ENCODE measurements at regions not wholly inside any gene's neighbourhood (a gene's known extent, or its start where the extent isn't known, plus 50 kb on each side); places are given as distances from the start of the nearest gene placed in this dataset.
"Not testable (repeated sequence)": the region's sequence is repeated elsewhere in the genome, so short reads cannot be mapped to it uniquely, and the experiment has no call there.

GRCh38 chr6:114648847-114649246 is 306.0 kb upstream of the HS3ST5 start:
- no peaks in the 10 kb centered on the region for H3K36me3 ChIP-seq (ENCODE audit: control insufficient read depth, insufficient read depth, low read length)
- H3K9me3 ChIP-seq (ENCODE audit: control insufficient read depth, low read length) = no peaks in the 10 kb centered on the region
- no peak overlapping the region for H3K4me3 ChIP-seq (ENCODE audit: extremely low read depth, insufficient read depth, low read length, poor library complexity, severe bottlenecking)
- H3K27ac ChIP-seq (ENCODE audit: low read depth, low read length, severe bottlenecking) = no peak overlapping the region
- WGBS, 2 experiments (ENCODE audit: insufficient coverage in 2 of 2) = 78% methylated on average over 1 of the region's 2 CpGs; no CpG with 5 or more reads in 1 of the 2 experiments
- peaks cover 17% of the 10 kb centered on the region for H3K4me1 ChIP-seq (ENCODE audit: control insufficient read depth, insufficient read depth, low read length, poor library complexity, severe bottlenecking)

- Histone ChIP-seq H3K4me1 (ENCODE audit: control insufficient read depth, insufficient read depth, low read length, poor library complexity, severe bottlenecking) (no peaks in the 10 kb centered on the region), H3K27ac (ENCODE audit: low read depth, low read length, severe bottlenecking) (no peak overlapping the region), H3K9me3 (ENCODE audit: control insufficient read depth, low read length) (peaks cover 4% of the 10 kb centered on the region), H3K4me3 (ENCODE audit: extremely low read depth, insufficient read depth, low read length, poor library complexity, severe bottlenecking) (no peak overlapping the region), H3K36me3 (ENCODE audit: control insufficient read depth, insufficient read depth, low read length) (no peaks in the 10 kb centered on the region)
- WGBS, 2 experiments (ENCODE audit: insufficient coverage in 2 of 2) = 51 to 57% methylated on average over 3 to 4 of the region's 4 CpGs
These were observed 295.5 kb upstream of the HS3ST5 start for GRCh38 chr6:114638341-114638740.

- Histone ChIP-seq H3K4me1 (ENCODE audit: control insufficient read depth, insufficient read depth, low read length, poor library complexity, severe bottlenecking) (no peaks in the 10 kb centered on the region), H3K9me3 (ENCODE audit: control insufficient read depth, low read length) (peaks cover 4% of the 10 kb centered on the region), H3K4me3 (ENCODE audit: extremely low read depth, insufficient read depth, low read length, poor library complexity, severe bottlenecking) (no peak overlapping the region), H3K27ac (ENCODE audit: low read depth, low read length, severe bottlenecking) (no peak overlapping the region), H3K36me3 (ENCODE audit: control insufficient read depth, insufficient read depth, low read length) (no peaks in the 10 kb centered on the region)
These were observed 291.2 kb upstream of the HS3ST5 start for GRCh38 chr6:114634016-114634415.

DNA sequence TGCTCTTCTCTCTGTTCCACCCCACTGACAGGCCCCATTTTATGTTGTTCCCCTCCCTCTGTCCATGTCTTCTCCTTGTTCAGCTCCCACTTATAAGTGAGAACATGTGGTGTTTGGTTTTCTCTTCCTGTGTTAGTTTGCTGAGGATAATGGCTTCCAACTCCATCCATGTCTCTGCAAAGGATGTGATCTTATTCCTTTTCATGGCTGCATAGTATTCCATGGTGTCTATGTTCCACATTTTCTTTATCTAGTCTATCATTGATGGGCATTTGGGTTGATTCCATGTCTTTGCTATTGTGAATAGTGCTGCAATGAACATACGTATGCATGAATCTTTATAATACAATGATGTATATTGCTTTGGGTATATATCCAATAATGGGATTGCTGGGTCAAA is 283.4 kb upstream of the HS3ST5 start:
- not testable (repeated sequence) for H3K4me3 ChIP-seq (ENCODE audit: extremely low read depth, insufficient read depth, low read length, poor library complexity, severe bottlenecking); H3K36me3 ChIP-seq (ENCODE audit: control insufficient read depth, insufficient read depth, low read length); H3K27ac ChIP-seq (ENCODE audit: low read depth, low read length, severe bottlenecking); H3K9me3 ChIP-seq (ENCODE audit: control insufficient read depth, low read length); H3K4me1 ChIP-seq (ENCODE audit: control insufficient read depth, insufficient read depth, low read length, poor library complexity, severe bottlenecking)
- WGBS, 2 experiments (ENCODE audit: insufficient coverage in 2 of 2) = no CpG with 5 or more reads among the region's 1 CpG

DNA sequence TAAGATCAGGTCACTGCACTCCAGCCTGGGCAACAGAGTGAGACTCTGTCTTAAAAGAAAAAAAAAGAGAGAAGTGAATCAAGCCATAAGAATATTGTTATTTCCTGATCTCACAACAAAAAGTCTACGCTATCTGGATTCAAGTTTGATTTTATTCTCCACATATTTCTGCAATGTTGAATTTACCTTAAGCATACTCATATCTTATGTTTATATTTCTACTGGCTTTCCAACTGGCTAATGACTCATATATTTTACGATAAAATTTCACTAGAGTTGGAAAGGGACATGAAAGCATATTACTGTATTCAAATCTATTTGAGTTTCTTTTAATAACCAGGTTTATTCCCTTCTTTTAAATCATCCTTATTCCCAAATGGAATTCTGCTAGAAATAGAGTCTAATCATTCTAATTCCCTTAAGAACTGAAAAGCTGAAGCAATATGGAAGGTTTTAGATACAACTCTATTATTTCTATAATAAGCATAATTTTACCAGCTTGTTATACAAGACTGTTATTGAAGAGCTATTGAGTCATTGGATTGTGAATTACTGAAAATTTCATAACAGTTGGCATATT is 276.9 kb upstream of the HS3ST5 start:
- no CpG with 5 or more reads among the region's 2 CpGs for WGBS, 2 experiments (ENCODE audit: insufficient coverage in 2 of 2)
- Histone ChIP-seq H3K27ac (ENCODE audit: low read depth, low read length, severe bottlenecking) (no peak overlapping the region), H3K9me3 (ENCODE audit: control insufficient read depth, low read length) (no peaks in the 10 kb centered on the region), H3K4me1 (ENCODE audit: control insufficient read depth, insufficient read depth, low read length, poor library complexity, severe bottlenecking) (no peaks in the 10 kb centered on the region), H3K4me3 (ENCODE audit: extremely low read depth, insufficient read depth, low read length, poor library complexity, severe bottlenecking) (no peak overlapping the region), H3K36me3 (ENCODE audit: control insufficient read depth, insufficient read depth, low read length) (no peaks in the 10 kb centered on the region)

DNA sequence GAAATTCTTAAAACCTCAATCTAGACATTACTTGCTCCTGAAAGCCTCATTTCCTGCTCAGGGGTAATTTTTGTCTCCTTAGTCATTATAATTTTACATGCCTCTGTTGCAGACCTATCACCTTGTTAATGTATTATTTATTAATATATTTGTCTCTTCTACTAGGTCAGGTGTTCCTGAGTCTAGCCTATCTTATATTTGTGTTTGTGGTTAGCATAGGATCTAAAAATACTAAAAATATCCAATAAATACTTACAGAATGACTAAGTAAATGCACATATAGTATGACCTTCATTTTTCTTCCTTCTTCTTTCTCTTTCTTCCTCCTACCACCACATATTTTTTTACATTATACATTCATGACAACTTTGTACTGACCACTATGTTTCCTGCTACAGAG is 268.9 kb upstream of the HS3ST5 start:
- H3K4me3 ChIP-seq (ENCODE audit: extremely low read depth, insufficient read depth, low read length, poor library complexity, severe bottlenecking) = no peak overlapping the region
- H3K4me1 ChIP-seq (ENCODE audit: control insufficient read depth, insufficient read depth, low read length, poor library complexity, severe bottlenecking) = no peaks in the 10 kb centered on the region
- no peak overlapping the region for H3K27ac ChIP-seq (ENCODE audit: low read depth, low read length, severe bottlenecking)
- H3K9me3 ChIP-seq (ENCODE audit: control insufficient read depth, low read length) = no peaks in the 10 kb centered on the region
- H3K36me3 ChIP-seq (ENCODE audit: control insufficient read depth, insufficient read depth, low read length) = no peaks in the 10 kb centered on the region

- Histone ChIP-seq H3K4me1 (ENCODE audit: control insufficient read depth, insufficient read depth, low read length, poor library complexity, severe bottlenecking) (no peaks in the 10 kb centered on the region), H3K27ac (ENCODE audit: low read depth, low read length, severe bottlenecking) (no peak overlapping the region), H3K4me3 (ENCODE audit: extremely low read depth, insufficient read depth, low read length, poor library complexity, severe bottlenecking) (no peak overlapping the region), H3K9me3 (ENCODE audit: control insufficient read depth, low read length) (no peaks in the 10 kb centered on the region), H3K36me3 (ENCODE audit: control insufficient read depth, insufficient read depth, low read length) (no peaks in the 10 kb centered on the region)
- 83 to 100% methylated on average over 1 of the region's 2 CpGs for WGBS, 2 experiments (ENCODE audit: insufficient coverage in 2 of 2)
These were observed 265.3 kb upstream of the HS3ST5 start for GRCh38 chr6:114608091-114608490.

DNA sequence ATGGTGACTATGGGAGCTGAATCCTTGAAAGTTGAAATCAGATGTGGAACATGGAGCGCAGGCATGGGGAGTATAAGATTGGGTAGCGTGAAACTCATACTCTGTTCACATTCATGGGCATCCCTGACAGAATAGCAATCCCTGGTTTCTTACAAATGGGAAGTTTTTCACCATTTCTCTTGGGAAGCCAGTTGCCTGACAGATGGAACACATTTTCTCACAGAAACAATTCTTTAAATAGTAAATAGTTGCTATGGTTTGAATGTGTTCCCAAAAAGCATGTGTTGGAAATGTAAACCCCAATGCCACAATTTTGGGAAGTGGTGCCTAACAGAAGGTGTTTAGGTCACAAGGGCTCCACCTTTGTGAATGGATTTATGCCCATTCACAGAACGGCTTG is 262.8 kb upstream of the HS3ST5 start:
- Histone ChIP-seq H3K9me3 (ENCODE audit: control insufficient read depth, low read length) (no peaks in the 10 kb centered on the region), H3K4me1 (ENCODE audit: control insufficient read depth, insufficient read depth, low read length, poor library complexity, severe bottlenecking) (no peaks in the 10 kb centered on the region), H3K27ac (ENCODE audit: low read depth, low read length, severe bottlenecking) (no peak overlapping the region), H3K4me3 (ENCODE audit: extremely low read depth, insufficient read depth, low read length, poor library complexity, severe bottlenecking) (no peak overlapping the region), H3K36me3 (ENCODE audit: control insufficient read depth, insufficient read depth, low read length) (no peaks in the 10 kb centered on the region)
- WGBS, 2 experiments (ENCODE audit: insufficient coverage in 2 of 2) = 92 to 95% methylated on average over 3 of the region's 3 CpGs

- no peaks in the 10 kb centered on the region for H3K9me3 ChIP-seq (ENCODE audit: control insufficient read depth, low read length)
- H3K4me3 ChIP-seq (ENCODE audit: extremely low read depth, insufficient read depth, low read length, poor library complexity, severe bottlenecking) = no peak overlapping the region
- no peak overlapping the region for H3K27ac ChIP-seq (ENCODE audit: low read depth, low read length, severe bottlenecking)
- WGBS, 2 experiments (ENCODE audit: insufficient coverage in 2 of 2) = no CpG with 5 or more reads among the region's 1 CpG
- H3K36me3 ChIP-seq (ENCODE audit: control insufficient read depth, insufficient read depth, low read length) = no peaks in the 10 kb centered on the region
- no peaks in the 10 kb centered on the region for H3K4me1 ChIP-seq (ENCODE audit: control insufficient read depth, insufficient read depth, low read length, poor library complexity, severe bottlenecking)
These were observed 257.6 kb upstream of the HS3ST5 start for GRCh38 chr6:114600381-114600780.

- Histone ChIP-seq H3K4me1 (ENCODE audit: control insufficient read depth, insufficient read depth, low read length, poor library complexity, severe bottlenecking) (no peaks in the 10 kb centered on the region), H3K27ac (ENCODE audit: low read depth, low read length, severe bottlenecking) (no peak overlapping the region), H3K36me3 (ENCODE audit: control insufficient read depth, insufficient read depth, low read length) (no peaks in the 10 kb centered on the region), H3K9me3 (ENCODE audit: control insufficient read depth, low read length) (no peaks in the 10 kb centered on the region), H3K4me3 (ENCODE audit: extremely low read depth, insufficient read depth, low read length, poor library complexity, severe bottlenecking) (no peak overlapping the region)
- 100% methylated on average over 2 of the region's 2 CpGs; no CpG with 5 or more reads in 1 of the 2 experiments for WGBS, 2 experiments (ENCODE audit: insufficient coverage in 2 of 2)
These were observed 252.8 kb upstream of the HS3ST5 start for GRCh38 chr6:114595591-114595990.

DNA sequence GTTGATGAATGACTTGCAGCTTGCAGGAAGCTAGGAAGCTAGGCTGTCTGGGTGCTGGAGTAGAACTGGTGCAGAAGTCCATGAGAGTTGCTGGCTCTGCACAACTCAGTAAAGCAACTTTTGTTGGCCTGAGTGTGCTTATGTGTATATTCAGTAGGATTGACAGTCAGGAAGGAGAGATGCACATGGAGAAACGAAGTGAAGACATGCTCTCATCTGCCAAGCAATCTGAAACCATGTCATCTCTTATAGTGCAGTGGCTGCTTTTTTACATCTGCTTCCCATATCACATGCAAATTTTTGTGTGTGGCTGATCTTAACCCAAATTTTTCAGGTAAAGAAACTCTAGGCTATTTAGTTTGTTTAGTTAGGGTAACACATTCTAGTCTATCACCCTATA is 252.4 kb upstream of the HS3ST5 start:
- 67% methylated on average over 1 of the region's 1 CpG; no CpG with 5 or more reads in 1 of the 2 experiments for WGBS, 2 experiments (ENCODE audit: insufficient coverage in 2 of 2)
- Histone ChIP-seq H3K4me1 (ENCODE audit: control insufficient read depth, insufficient read depth, low read length, poor library complexity, severe bottlenecking) (no peaks in the 10 kb centered on the region), H3K4me3 (ENCODE audit: extremely low read depth, insufficient read depth, low read length, poor library complexity, severe bottlenecking) (no peak overlapping the region), H3K27ac (ENCODE audit: low read depth, low read length, severe bottlenecking) (no peak overlapping the region), H3K9me3 (ENCODE audit: control insufficient read depth, low read length) (no peaks in the 10 kb centered on the region), H3K36me3 (ENCODE audit: control insufficient read depth, insufficient read depth, low read length) (no peaks in the 10 kb centered on the region)

All from mesodermal cell (in vitro differentiated cells).